ENCODE measurements at regions not wholly inside any gene's neighbourhood (a gene's known extent, or its start where the extent isn't known, plus 50 kb on each side); places are given as distances from the start of the nearest gene placed in this dataset.
"Not testable (repeated sequence)": the region's sequence is repeated elsewhere in the genome, so short reads cannot be mapped to it uniquely, and the experiment has no call there.

- ATAC-seq (ENCODE audit: low FRiP score) = not testable (repeated sequence)
Observed at GRCh38 chr7:73186589-73187309, 100.9 kb upstream of the SPDYE9 start.

GRCh38 chr7:73176813-73177212 is 91.0 kb upstream of the SPDYE9 start:
- not testable (repeated sequence) for ATAC-seq (ENCODE audit: low FRiP score); DNase-seq (ENCODE audit: low spot score)

More at GRCh38 chr7:73186589-73187309, 100.9 kb upstream of the SPDYE9 start:
- not testable (repeated sequence) for DNase-seq (ENCODE audit: low spot score)

GRCh38 chr7:73175322-73175721 is 89.5 kb upstream of the SPDYE9 start:
- ATAC-seq (ENCODE audit: low FRiP score) = peak; percentile 72
- DNase-seq (ENCODE audit: low spot score) = not testable (repeated sequence)

- DNase-seq (ENCODE audit: low spot score); ATAC-seq (ENCODE audit: low FRiP score): not testable (repeated sequence)
Observed at GRCh38 chr7:73170902-73171301, 85.1 kb upstream of the SPDYE9 start.

- peak; percentile 19 for DNase-seq (ENCODE audit: low spot score)
- ATAC-seq (ENCODE audit: low FRiP score) = not testable (repeated sequence)
Observed at GRCh38 chr7:73170415-73170814, 84.6 kb upstream of the SPDYE9 start.

- ATAC-seq (ENCODE audit: low FRiP score); DNase-seq (ENCODE audit: low spot score): not testable (repeated sequence)
Observed at GRCh38 chr7:73166152-73166551, 80.3 kb upstream of the SPDYE9 start.

- ATAC-seq (ENCODE audit: low FRiP score); DNase-seq (ENCODE audit: low spot score): not testable (repeated sequence)
Observed at GRCh38 chr7:73162680-73163079, 76.8 kb upstream of the SPDYE9 start.

GRCh38 chr7:73161727-73162126 is 75.9 kb upstream of the SPDYE9 start:
- not testable (repeated sequence) for DNase-seq (ENCODE audit: low spot score); ATAC-seq (ENCODE audit: low FRiP score)

GRCh38 chr7:73157169-73157661 is 71.4 kb upstream of the SPDYE9 start:
- DNase-seq (ENCODE audit: low spot score); ATAC-seq (ENCODE audit: low FRiP score): not testable (repeated sequence)

- DNase-seq (ENCODE audit: low spot score); ATAC-seq (ENCODE audit: low FRiP score): not testable (repeated sequence)
Observed at GRCh38 chr7:73156510-73157168, 70.8 kb upstream of the SPDYE9 start.

GRCh38 chr7:73154586-73155038 is 68.8 kb upstream of the SPDYE9 start:
- ATAC-seq (ENCODE audit: low FRiP score) = peak; percentile 93
- peak; percentile 28 for DNase-seq (ENCODE audit: low spot score)

GRCh38 chr7:73153921-73154585 is 68.2 kb upstream of the SPDYE9 start:
- peak; percentile 33 for ATAC-seq (ENCODE audit: low FRiP score)
- DNase-seq (ENCODE audit: low spot score) = not testable (repeated sequence)

- not testable (repeated sequence) for DNase-seq (ENCODE audit: low spot score); ATAC-seq (ENCODE audit: low FRiP score)
Observed at GRCh38 chr7:73148570-73148969, 62.7 kb upstream of the SPDYE9 start.

- DNase-seq (ENCODE audit: low spot score); ATAC-seq (ENCODE audit: low FRiP score): not testable (repeated sequence)
Observed at GRCh38 chr7:73147681-73148080, 61.8 kb upstream of the SPDYE9 start.

GRCh38 chr7:73143993-73144392 is 58.2 kb upstream of the SPDYE9 start:
- not testable (repeated sequence) for DNase-seq (ENCODE audit: low spot score); ATAC-seq (ENCODE audit: low FRiP score)

- not testable (repeated sequence) for DNase-seq (ENCODE audit: low spot score); ATAC-seq (ENCODE audit: low FRiP score)
Observed at GRCh38 chr7:73137922-73138321, 52.1 kb upstream of the SPDYE9 start.

Measured in omental fat pad (tissue), 1 donor.